ENCODE measurements at regions not wholly inside any gene's neighbourhood (a gene's known extent, or its start where the extent isn't known, plus 50 kb on each side); places are given as distances from the start of the nearest gene placed in this dataset.

DNA sequence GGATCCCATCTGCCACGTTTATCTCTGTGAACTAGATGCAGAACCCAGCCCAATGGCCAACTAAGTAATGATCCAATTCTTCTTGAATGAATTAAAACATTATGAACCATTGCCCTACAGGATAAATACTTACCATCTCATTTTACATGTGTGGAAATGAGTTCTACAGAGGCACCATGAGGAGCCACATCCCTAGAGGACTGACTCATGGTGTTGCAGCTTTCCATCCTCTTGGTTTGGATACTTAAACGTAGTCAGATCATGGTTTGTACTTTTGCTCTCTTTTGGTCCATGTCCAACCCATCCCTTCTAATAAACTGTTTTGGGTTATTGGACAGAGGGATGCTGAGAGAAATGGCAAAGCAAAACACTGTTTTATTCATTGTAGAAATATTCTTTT, 484.8 kb downstream of the EBF1 start:
- TF ChIP-seq, protein P1, sequence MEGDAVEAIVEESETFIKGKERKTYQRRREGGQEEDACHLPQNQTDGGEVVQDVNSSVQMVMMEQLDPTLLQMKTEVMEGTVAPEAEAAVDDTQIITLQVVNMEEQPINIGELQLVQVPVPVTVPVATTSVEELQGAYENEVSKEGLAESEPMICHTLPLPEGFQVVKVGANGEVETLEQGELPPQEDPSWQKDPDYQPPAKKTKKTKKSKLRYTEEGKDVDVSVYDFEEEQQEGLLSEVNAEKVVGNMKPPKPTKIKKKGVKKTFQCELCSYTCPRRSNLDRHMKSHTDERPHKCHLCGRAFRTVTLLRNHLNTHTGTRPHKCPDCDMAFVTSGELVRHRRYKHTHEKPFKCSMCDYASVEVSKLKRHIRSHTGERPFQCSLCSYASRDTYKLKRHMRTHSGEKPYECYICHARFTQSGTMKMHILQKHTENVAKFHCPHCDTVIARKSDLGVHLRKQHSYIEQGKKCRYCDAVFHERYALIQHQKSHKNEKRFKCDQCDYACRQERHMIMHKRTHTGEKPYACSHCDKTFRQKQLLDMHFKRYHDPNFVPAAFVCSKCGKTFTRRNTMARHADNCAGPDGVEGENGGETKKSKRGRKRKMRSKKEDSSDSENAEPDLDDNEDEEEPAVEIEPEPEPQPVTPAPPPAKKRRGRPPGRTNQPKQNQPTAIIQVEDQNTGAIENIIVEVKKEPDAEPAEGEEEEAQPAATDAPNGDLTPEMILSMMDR (conservative IDR thresholded peaks at IDR 0.05; ENCODE audit: low read depth, low read length): no peak
- TF ChIP-seq EZH2 (IDR thresholded peaks at IDR 0.05; ENCODE audit: low read length, unreplicated experiment) (no peak), EZH2phosphoT487 (IDR thresholded peaks at IDR 0.05; ENCODE audit: borderline replicate concordance, low read length) (no peak)

Measured in PC-3 (cell line).